HepG2 (cell line): ENCODE measurements at regions not wholly inside any gene's neighbourhood (a gene's known extent, or its start where the extent isn't known, plus 50 kb on each side); places are given as distances from the start of the nearest gene placed in this dataset.

Experiments used
- PTBP1 ChIP-seq: fragments of 200-400 bp; formaldehyde crosslinking; IDR thresholded peaks from 2 replicates; pipeline ENCODE4 v1.6.1; 2018; ENCODE audit warnings: low read length, low read depth; ENCODE audit not compliant: poor library complexity, severe bottlenecking
- RBM22 ChIP-seq: fragments of 200-400 bp; formaldehyde crosslinking; optimal IDR thresholded peaks from 2 replicates; pipeline ENCODE3; 2017; ENCODE audit warnings: mild to moderate bottlenecking, low read length, moderate library complexity
- ZNF30 ChIP-seq: sonication (generic); formaldehyde crosslinking; IDR thresholded peaks from 2 replicates; pipeline ENCODE4 v1.5.0; 2020; ENCODE audit warnings: mild to moderate bottlenecking, missing genetic modification reagents
- TF ChIP-seq, protein P1 (sequence below): sonication (generic); formaldehyde crosslinking; IDR thresholded peaks from 2 replicates; pipeline ENCODE4 v1.8.0; 2022; ENCODE audit warnings: mild to moderate bottlenecking, missing genetic modification reagents
- TF ChIP-seq, protein P2 (sequence below): sonication (generic); formaldehyde crosslinking; IDR thresholded peaks from 2 replicates; pipeline ENCODE4 v1.5.0; 2020; ENCODE audit warnings: mild to moderate bottlenecking, missing genetic modification reagents, moderate library complexity

DNA sequence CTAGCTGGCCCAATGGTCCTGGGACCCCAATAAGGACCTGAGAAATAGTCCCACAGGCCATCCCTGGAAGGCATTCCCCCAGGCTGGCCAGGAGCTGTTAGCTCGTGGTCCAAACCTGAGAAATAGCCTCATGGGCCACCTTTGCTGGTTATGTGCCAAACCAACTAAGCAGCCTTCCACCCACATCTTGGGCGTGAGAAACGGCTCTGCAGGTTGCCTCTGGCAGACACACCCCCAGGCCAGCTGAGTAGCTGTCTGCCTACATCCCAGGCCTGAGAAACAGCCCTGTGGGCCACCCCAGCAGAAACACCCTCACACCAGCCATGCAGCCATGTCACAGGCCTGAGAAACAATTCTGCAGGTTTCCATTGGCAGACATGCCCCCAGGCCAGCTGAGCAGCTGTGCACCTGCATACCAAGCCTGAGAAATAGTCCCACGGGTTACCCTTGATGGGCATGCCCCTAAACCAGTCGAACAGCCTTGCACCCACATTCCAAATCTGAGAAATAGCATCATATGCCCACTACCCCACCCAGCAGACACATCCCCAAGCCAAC, 567.8 kb upstream of the ID4 start:
- TF ChIP-seq, protein P1, sequence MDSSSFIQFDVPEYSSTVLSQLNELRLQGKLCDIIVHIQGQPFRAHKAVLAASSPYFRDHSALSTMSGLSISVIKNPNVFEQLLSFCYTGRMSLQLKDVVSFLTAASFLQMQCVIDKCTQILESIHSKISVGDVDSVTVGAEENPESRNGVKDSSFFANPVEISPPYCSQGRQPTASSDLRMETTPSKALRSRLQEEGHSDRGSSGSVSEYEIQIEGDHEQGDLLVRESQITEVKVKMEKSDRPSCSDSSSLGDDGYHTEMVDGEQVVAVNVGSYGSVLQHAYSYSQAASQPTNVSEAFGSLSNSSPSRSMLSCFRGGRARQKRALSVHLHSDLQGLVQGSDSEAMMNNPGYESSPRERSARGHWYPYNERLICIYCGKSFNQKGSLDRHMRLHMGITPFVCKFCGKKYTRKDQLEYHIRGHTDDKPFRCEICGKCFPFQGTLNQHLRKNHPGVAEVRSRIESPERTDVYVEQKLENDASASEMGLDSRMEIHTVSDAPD (CRISPR knock-in tag), result no peak
- TF ChIP-seq ZNF30 (CRISPR knock-in tag) (no peak), PTBP1 (no peak), RBM22 (no peak)
- TF ChIP-seq, protein P2, sequence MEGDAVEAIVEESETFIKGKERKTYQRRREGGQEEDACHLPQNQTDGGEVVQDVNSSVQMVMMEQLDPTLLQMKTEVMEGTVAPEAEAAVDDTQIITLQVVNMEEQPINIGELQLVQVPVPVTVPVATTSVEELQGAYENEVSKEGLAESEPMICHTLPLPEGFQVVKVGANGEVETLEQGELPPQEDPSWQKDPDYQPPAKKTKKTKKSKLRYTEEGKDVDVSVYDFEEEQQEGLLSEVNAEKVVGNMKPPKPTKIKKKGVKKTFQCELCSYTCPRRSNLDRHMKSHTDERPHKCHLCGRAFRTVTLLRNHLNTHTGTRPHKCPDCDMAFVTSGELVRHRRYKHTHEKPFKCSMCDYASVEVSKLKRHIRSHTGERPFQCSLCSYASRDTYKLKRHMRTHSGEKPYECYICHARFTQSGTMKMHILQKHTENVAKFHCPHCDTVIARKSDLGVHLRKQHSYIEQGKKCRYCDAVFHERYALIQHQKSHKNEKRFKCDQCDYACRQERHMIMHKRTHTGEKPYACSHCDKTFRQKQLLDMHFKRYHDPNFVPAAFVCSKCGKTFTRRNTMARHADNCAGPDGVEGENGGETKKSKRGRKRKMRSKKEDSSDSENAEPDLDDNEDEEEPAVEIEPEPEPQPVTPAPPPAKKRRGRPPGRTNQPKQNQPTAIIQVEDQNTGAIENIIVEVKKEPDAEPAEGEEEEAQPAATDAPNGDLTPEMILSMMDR, result no peak
